BJ (cell line): ENCODE measurements at regions not wholly inside any gene's neighbourhood (a gene's known extent, or its start where the extent isn't known, plus 50 kb on each side); places are given as distances from the start of the nearest gene placed in this dataset.

Experiments
- CTCF ChIA-PET: fragments of 350-600 bp; formaldehyde crosslinking; extraction: SDS; loops from one replicate; lab custom pipeline; 2021; ENCODE audit warnings: antibody characterized with exemption, inconsistent platforms; lab: Yijun Ruan, JAX
- POLR2A ChIA-PET: fragments of 300-600 bp; sonication (Branson Sonifier 250); formaldehyde crosslinking; extraction: SDS; loops from one replicate; lab custom pipeline; 2021; ENCODE audit warnings: antibody characterized with exemption; lab: Charles Lee
- DNase-seq: peaks from one replicate; pipeline ENCODE4 v3.0.0-alpha.2; 2011; ENCODE audit warnings: low read depth
- H3K27me3 ChIP-seq: 2 replicates; pipeline ENCODE4 v1.6.0; 2011; ENCODE audit warnings: low read length; ENCODE audit not compliant: control insufficient read depth, insufficient read depth
- H3K36me3 ChIP-seq: 2 replicates; pipeline ENCODE4 v1.5.1; 2011; ENCODE audit warnings: low read length; ENCODE audit not compliant: control insufficient read depth, insufficient read depth
- H3K4me3 ChIP-seq: 2 replicates; pipeline ENCODE4 v1.5.1; 2011; ENCODE audit warnings: low read depth, mild to moderate bottlenecking, control low read depth, low read length
- TF ChIP-seq, protein P1 (sequence below): IDR thresholded peaks from 2 replicates; pipeline ENCODE4 v1.5.1; 2011; ENCODE audit warnings: low read depth, mild to moderate bottlenecking, control low read depth, inconsistent platforms, low read length, moderate library complexity; ENCODE audit not compliant: insufficient read depth

GRCh38 chr1:62917314-62917713 lies 133.4 kb downstream of the ATG4C start:
- TF ChIP-seq, protein P1, sequence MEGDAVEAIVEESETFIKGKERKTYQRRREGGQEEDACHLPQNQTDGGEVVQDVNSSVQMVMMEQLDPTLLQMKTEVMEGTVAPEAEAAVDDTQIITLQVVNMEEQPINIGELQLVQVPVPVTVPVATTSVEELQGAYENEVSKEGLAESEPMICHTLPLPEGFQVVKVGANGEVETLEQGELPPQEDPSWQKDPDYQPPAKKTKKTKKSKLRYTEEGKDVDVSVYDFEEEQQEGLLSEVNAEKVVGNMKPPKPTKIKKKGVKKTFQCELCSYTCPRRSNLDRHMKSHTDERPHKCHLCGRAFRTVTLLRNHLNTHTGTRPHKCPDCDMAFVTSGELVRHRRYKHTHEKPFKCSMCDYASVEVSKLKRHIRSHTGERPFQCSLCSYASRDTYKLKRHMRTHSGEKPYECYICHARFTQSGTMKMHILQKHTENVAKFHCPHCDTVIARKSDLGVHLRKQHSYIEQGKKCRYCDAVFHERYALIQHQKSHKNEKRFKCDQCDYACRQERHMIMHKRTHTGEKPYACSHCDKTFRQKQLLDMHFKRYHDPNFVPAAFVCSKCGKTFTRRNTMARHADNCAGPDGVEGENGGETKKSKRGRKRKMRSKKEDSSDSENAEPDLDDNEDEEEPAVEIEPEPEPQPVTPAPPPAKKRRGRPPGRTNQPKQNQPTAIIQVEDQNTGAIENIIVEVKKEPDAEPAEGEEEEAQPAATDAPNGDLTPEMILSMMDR: no peak
- no peak for DNase-seq
- H3K4me3 ChIP-seq: no peak overlapping the region
- H3K27me3 ChIP-seq: no peaks in the 10 kb centered on the region
- ChIA-PET CTCF (interaction anchor here (3.4 kb wide), 1 partner anchor 12 kb away, joined by 14 read pairs; no protein-coding TSS in a partner anchor), POLR2A (no interaction called here)
- no peaks in the 10 kb centered on the region for H3K36me3 ChIP-seq

GRCh38 chr1:62917805-62918204 lies 133.9 kb downstream of the ATG4C start:
- CTCF ChIA-PET: no interaction called here
- POLR2A ChIA-PET: no interaction called here
- Histone ChIP-seq H3K4me3 (no peak overlapping the region), H3K36me3 (no peaks in the 10 kb centered on the region), H3K27me3 (no peaks in the 10 kb centered on the region)
- TF ChIP-seq, protein P1: no peak
- DNase-seq: no peak

DNA sequence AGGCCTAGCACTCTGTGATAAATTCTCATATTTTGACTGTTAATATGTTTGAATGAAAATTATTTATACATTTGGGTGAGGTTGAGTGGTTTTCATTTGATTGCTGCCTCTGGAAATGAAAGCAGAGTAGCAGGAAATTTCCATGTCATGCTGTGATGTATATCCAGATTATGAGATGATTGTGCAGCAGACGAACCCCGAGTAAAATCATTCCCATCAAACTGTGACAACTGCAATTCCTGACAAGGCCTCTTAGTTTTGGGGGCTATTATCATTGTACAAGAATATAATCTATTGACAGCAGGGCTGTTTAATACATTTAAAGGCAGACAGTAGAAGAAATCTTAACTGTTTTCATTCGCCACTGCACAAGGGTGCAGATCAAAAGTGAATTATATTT lies 134.8 kb downstream of the ATG4C start:
- TF ChIP-seq, protein P1: no peak
- ChIA-PET CTCF (no interaction called here), POLR2A (no interaction called here)
- Histone ChIP-seq H3K27me3 (no peaks in the 10 kb centered on the region), H3K36me3 (no peaks in the 10 kb centered on the region), H3K4me3 (no peak overlapping the region)
- DNase-seq: no peak

DNA sequence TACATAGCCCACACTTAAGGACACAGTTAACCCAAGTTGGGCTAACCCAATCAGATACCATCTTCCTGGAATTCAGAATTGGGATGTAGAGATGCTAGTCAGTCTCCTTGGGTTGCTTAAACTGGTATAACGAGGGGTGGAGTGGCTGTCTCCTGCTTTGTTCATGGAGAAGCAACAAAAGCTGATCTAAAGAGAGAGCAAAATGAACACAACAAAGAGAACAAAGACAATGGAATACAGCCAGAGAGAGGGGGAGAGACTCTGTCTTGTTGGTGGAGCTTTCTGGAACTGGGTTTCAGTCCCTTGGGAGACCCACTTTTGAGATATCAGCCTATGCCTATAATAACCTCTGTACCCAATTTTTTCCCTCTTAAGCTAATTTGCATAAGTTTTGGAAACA lies 138.1 kb downstream of the ATG4C start:
- DNase-seq: no peak
- H3K36me3 ChIP-seq: no peaks in the 10 kb centered on the region
- TF ChIP-seq, protein P1: no peak
- H3K27me3 ChIP-seq: no peaks in the 10 kb centered on the region
- CTCF ChIA-PET: interaction anchor here (1.6 kb wide), 1 partner anchor 9 kb away, joined by 5 read pairs; no protein-coding TSS in a partner anchor
- POLR2A ChIA-PET: no interaction called here
- no peak overlapping the region for H3K4me3 ChIP-seq

DNA sequence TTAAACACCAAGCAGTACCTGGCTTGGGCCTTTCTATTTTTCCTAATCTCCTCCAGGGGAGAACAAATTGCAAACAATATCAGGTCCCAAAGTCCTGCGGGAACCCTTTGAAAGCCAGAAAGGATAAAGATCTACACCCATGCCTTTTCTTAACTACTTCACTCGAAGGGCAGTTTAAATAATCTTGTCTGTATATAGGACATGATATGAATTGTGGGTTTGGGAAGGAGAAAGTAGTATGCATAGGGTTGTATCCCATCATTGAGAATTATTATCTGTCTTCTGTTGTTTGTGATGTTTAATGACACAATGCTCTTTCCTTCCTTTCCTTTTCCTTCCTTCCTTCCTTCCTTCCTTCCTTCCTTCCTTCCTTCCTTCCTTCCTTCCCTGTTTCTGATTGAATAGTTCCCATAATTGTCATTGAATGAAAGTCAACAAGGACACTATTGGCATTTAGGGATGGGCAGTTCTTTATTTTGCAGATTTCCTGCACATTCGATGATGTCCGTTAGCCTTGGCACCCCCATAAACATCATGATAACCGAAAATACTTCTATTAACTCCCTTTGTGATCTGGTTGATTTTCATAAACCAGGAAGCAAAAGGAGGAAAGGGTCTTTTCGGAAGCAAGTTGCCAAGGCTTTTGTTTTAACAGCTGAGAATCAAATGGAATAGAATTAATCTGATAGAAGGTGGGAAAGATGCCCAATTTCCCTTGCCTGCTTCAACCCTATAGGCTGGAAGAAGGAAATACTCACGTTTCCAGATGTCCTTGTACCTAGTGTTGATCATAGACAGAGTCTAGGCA lies 141.3 kb downstream of the ATG4C start:
- CTCF ChIA-PET: interaction anchor here (0.8 kb wide), 1 partner anchor 13 kb away, joined by 3 read pairs; no protein-coding TSS in a partner anchor
- no peak for DNase-seq
- TF ChIP-seq, protein P1: no peak
- Histone ChIP-seq H3K4me3 (no peak overlapping the region), H3K27me3 (no peaks in the 10 kb centered on the region), H3K36me3 (no peaks in the 10 kb centered on the region)
- POLR2A ChIA-PET: no interaction called here
